ENCODE measurements at regions not wholly inside any gene's neighbourhood (a gene's known extent, or its start where the extent isn't known, plus 50 kb on each side); places are given as distances from the start of the nearest gene placed in this dataset.

- no peak for DNase-seq (ENCODE audit: low spot score)
- Mint-ChIP-seq H3K36me3 (ENCODE audit: low read depth, unreplicated experiment) (no peaks in the 10 kb centered on the region), H3K27me3 (ENCODE audit: unreplicated experiment) (peaks cover 2% of the 10 kb centered on the region), H3K9me3 (ENCODE audit: unreplicated experiment) (no peaks in the 10 kb centered on the region), H3K4me1 (ENCODE audit: unreplicated experiment) (peaks cover 17% of the 10 kb centered on the region), H3K4me3 (ENCODE audit: unreplicated experiment) (no peak overlapping the region), H3K27ac (ENCODE audit: unreplicated experiment) (no peak overlapping the region)
- no peak for TF ChIP-seq CTCF (IDR thresholded peaks at IDR 0.05; ENCODE audit: unreplicated experiment)
Measured at GRCh38 chr5:38643616-38644015, 87.2 kb upstream of the LIFR start.

- H3K27me3 Mint-ChIP-seq (ENCODE audit: unreplicated experiment), result peaks cover 2% of the 10 kb centered on the region
- H3K27ac Mint-ChIP-seq (ENCODE audit: unreplicated experiment), result no peak overlapping the region
- no peak for DNase-seq (ENCODE audit: low spot score)
- peaks cover 21% of the 10 kb centered on the region for H3K4me1 Mint-ChIP-seq (ENCODE audit: unreplicated experiment)
- H3K4me3 Mint-ChIP-seq (ENCODE audit: unreplicated experiment), result no peak overlapping the region
- H3K9me3 Mint-ChIP-seq (ENCODE audit: unreplicated experiment), result no peaks in the 10 kb centered on the region
- H3K36me3 Mint-ChIP-seq (ENCODE audit: low read depth, unreplicated experiment), result no peaks in the 10 kb centered on the region
- TF ChIP-seq CTCF (IDR thresholded peaks at IDR 0.05; ENCODE audit: unreplicated experiment), result no peak
Measured at GRCh38 chr5:38645508-38645907, 89.1 kb upstream of the LIFR start.

GRCh38 chr5:38648703-38649291, 92.4 kb upstream of the LIFR start:
- Mint-ChIP-seq H3K27ac (ENCODE audit: unreplicated experiment) (no peak overlapping the region), H3K4me3 (ENCODE audit: unreplicated experiment) (no peak overlapping the region), H3K9me3 (ENCODE audit: unreplicated experiment) (no peaks in the 10 kb centered on the region), H3K4me1 (ENCODE audit: unreplicated experiment) (peaks cover 25% of the 10 kb centered on the region), H3K27me3 (ENCODE audit: unreplicated experiment) (peaks cover 2% of the 10 kb centered on the region), H3K36me3 (ENCODE audit: low read depth, unreplicated experiment) (no peaks in the 10 kb centered on the region)
- TF ChIP-seq CTCF (IDR thresholded peaks at IDR 0.05; ENCODE audit: unreplicated experiment), result no peak
- no peak for DNase-seq (ENCODE audit: low spot score)

GRCh38 chr5:38650540-38650939, 94.1 kb upstream of the LIFR start:
- no peak for TF ChIP-seq CTCF (IDR thresholded peaks at IDR 0.05; ENCODE audit: unreplicated experiment)
- DNase-seq (ENCODE audit: low spot score), result no peak
- Mint-ChIP-seq H3K4me1 (ENCODE audit: unreplicated experiment) (peaks cover 21% of the 10 kb centered on the region), H3K27me3 (ENCODE audit: unreplicated experiment) (no peaks in the 10 kb centered on the region), H3K36me3 (ENCODE audit: low read depth, unreplicated experiment) (no peaks in the 10 kb centered on the region), H3K27ac (ENCODE audit: unreplicated experiment) (peak overlapping the region; percentile 68), H3K4me3 (ENCODE audit: unreplicated experiment) (no peak overlapping the region), H3K9me3 (ENCODE audit: unreplicated experiment) (no peaks in the 10 kb centered on the region)

GRCh38 chr5:38650946-38651345, 94.5 kb upstream of the LIFR start:
- no peaks in the 10 kb centered on the region for H3K9me3 Mint-ChIP-seq (ENCODE audit: unreplicated experiment)
- H3K27me3 Mint-ChIP-seq (ENCODE audit: unreplicated experiment), result no peaks in the 10 kb centered on the region
- no peak for TF ChIP-seq CTCF (IDR thresholded peaks at IDR 0.05; ENCODE audit: unreplicated experiment)
- no peak overlapping the region for H3K4me3 Mint-ChIP-seq (ENCODE audit: unreplicated experiment)
- peaks cover 21% of the 10 kb centered on the region for H3K4me1 Mint-ChIP-seq (ENCODE audit: unreplicated experiment)
- DNase-seq (ENCODE audit: low spot score), result no peak
- H3K36me3 Mint-ChIP-seq (ENCODE audit: low read depth, unreplicated experiment), result no peaks in the 10 kb centered on the region
- peak overlapping the region; percentile 68 for H3K27ac Mint-ChIP-seq (ENCODE audit: unreplicated experiment)

All from endothelial cell (in vitro differentiated cells).